ENCODE measurements at regions not wholly inside any gene's neighbourhood (a gene's known extent, or its start where the extent isn't known, plus 50 kb on each side); places are given as distances from the start of the nearest gene placed in this dataset.

DNA sequence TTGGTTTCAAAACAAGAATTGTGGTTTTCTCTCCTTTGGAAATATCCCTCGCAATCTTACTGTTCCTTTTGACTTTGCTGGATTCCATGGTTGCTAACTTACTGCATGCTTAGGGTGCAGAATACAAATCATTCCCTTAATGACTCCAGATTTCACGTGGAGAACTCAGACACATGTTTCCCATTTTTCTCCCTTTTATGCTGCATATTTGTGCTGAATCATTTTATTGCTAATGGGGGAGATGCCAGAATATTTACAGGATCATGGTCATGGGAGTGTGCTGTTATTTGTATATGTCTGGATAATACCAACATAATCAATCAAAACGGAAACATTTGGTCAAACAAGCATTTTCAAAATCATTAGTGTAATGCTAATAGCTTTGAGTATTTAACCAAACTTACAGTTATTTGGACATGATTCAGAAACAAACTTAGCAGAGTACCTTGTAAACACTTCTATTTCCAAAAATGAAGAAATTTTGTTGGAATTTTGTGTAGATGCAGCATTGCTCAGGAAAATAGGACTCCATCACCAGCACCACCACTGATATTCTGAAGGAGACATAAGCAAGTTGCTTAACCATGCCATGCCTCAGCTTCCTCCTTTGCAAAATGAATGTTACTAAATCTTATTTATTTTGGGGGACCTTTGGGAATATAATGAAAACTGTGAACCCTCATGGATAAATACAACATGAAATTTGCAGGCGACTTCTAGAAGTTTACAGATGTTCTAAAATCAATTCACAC, 122.5 kb upstream of the RND3 start:
- no peak for ATAC-seq
- Histone ChIP-seq H3K27me3 (no peaks in the 10 kb centered on the region), H3K9me3 (no peaks in the 10 kb centered on the region), H3K4me3 (no peak overlapping the region), H3K27ac (no peak overlapping the region), H3K4me1 (peaks cover 5% of the 10 kb centered on the region), H3K36me3 (no peaks in the 10 kb centered on the region)
- TF ChIP-seq CTCF (IDR thresholded peaks at IDR 0.05), result no peak
- no peak for DNase-seq
- intact Hi-C loops (cut with DNase I), result no loop called here

DNA sequence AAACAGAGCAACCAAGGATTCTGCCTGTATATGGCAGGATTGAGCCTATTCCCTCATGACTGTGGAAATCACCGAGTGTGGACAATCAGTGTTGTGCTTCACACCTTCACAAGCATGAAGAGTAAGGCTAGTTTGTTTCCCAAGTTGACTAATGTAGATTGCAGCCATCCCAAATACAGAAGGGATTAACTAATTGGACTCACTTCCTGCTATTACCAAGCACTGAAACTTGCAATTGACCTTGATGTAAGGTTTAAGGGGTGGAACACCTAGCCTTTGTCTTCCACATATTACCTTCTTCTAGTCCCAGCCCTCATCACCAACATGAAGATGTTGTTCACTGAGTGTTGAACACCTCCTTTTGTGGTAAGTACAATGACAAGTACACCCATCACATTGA, 120.9 kb upstream of the RND3 start:
- H3K4me1 ChIP-seq, result peaks cover 5% of the 10 kb centered on the region
- ATAC-seq, result no peak
- no peak overlapping the region for H3K4me3 ChIP-seq
- no peaks in the 10 kb centered on the region for H3K27me3 ChIP-seq
- no peak for DNase-seq
- H3K9me3 ChIP-seq, result no peaks in the 10 kb centered on the region
- H3K27ac ChIP-seq, result no peak overlapping the region
- intact Hi-C loops (cut with DNase I), result no loop called here
- TF ChIP-seq CTCF (IDR thresholded peaks at IDR 0.05), result no peak
- H3K36me3 ChIP-seq, result no peaks in the 10 kb centered on the region

GRCh38 chr2:150607390-150607811, 119.9 kb upstream of the RND3 start:
- no peak overlapping the region for H3K4me3 ChIP-seq
- H3K4me1 ChIP-seq, result no peaks in the 10 kb centered on the region
- peak; percentile 51 for ATAC-seq
- DNase-seq, result no peak
- no peaks in the 10 kb centered on the region for H3K36me3 ChIP-seq
- H3K9me3 ChIP-seq, result no peaks in the 10 kb centered on the region
- no peaks in the 10 kb centered on the region for H3K27me3 ChIP-seq
- no peak overlapping the region for H3K27ac ChIP-seq
- TF ChIP-seq CTCF (IDR thresholded peaks at IDR 0.05), result no peak
- intact Hi-C loops (cut with DNase I), result no loop called here

GRCh38 chr2:150606380-150607060, 119.1 kb upstream of the RND3 start:
- no peak for TF ChIP-seq CTCF (IDR thresholded peaks at IDR 0.05)
- ATAC-seq, result no peak

DNA sequence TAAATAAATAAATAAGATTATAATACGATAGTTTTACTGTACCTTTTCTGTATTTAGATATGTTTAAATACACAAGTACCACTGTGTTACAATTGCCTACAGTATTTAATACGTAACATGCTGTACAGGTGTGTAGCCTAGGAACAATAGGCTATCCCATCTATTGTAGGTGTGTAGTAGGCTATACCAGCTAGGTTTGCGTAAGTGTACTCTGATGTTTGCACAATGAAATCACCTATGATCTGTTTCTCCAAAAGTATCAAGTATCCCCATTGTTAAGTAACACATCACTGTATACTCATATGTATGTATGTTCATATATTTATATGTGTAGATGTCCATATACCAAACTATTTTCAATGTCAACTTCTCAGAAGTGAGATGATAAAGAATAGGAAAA, 118.2 kb upstream of the RND3 start:
- no peaks in the 10 kb centered on the region for H3K36me3 ChIP-seq
- H3K27ac ChIP-seq, result no peak overlapping the region
- intact Hi-C loops (cut with DNase I), result no loop called here
- no peaks in the 10 kb centered on the region for H3K27me3 ChIP-seq
- H3K4me1 ChIP-seq, result peaks cover 10% of the 10 kb centered on the region
- H3K9me3 ChIP-seq, result no peaks in the 10 kb centered on the region
- DNase-seq (no peak), ATAC-seq (no peak)
- TF ChIP-seq CTCF (IDR thresholded peaks at IDR 0.05), result no peak
- H3K4me3 ChIP-seq, result no peak overlapping the region

More at GRCh38 chr2:150606380-150607060, 119.1 kb upstream of the RND3 start:
- DNase-seq, result no peak
- Histone ChIP-seq H3K27ac (no peak overlapping the region), H3K4me1 (peaks cover 4% of the 10 kb centered on the region), H3K36me3 (no peaks in the 10 kb centered on the region), H3K27me3 (no peaks in the 10 kb centered on the region), H3K9me3 (no peaks in the 10 kb centered on the region), H3K4me3 (no peak overlapping the region)
- intact Hi-C loops (cut with DNase I), result no loop called here

Data from upper lobe of right lung (tissue), 1 donor.